ENCODE measurements at regions not wholly inside any gene's neighbourhood (a gene's known extent, or its start where the extent isn't known, plus 50 kb on each side); places are given as distances from the start of the nearest gene placed in this dataset.

- WGBS, 2 donors = 77 to 78% methylated on average over 5 of the region's 5 CpGs
- Histone ChIP-seq H3K9me3 (no peaks in the 10 kb centered on the region), H3K4me1 (no peaks in the 10 kb centered on the region), H3K27ac (no peak overlapping the region), H3K4me3 (replicated peaks in 1 of 3) (no peak overlapping the region), H3K36me3 (no peaks in the 10 kb centered on the region), H3K27me3 (no peaks in the 10 kb centered on the region)
- no peak for DNase-seq
- TF ChIP-seq CTCF (IDR thresholded peaks at IDR 0.05) (no peak), POLR2A (IDR thresholded peaks at IDR 0.05) (no peak)
- intact Hi-C loops (cut with DNase I) = no loop called here
These were observed 1443.4 kb upstream of the TENM3 start for GRCh38 chr4:180799798-180800197.

GRCh38 chr4:180805101-180805500 lies 1438.1 kb upstream of the TENM3 start:
- DNase-seq = no peak
- no peaks in the 10 kb centered on the region for H3K4me1 ChIP-seq
- H3K27me3 ChIP-seq = no peaks in the 10 kb centered on the region
- H3K4me3 ChIP-seq (replicated peaks in 1 of 3) = no peak overlapping the region
- TF ChIP-seq POLR2A (IDR thresholded peaks at IDR 0.05) (no peak), CTCF (IDR thresholded peaks at IDR 0.05) (no peak)
- 85 to 89% methylated on average over 4 of the region's 4 CpGs for WGBS, 2 donors
- intact Hi-C loops (cut with DNase I) = no loop called here
- no peak overlapping the region for H3K27ac ChIP-seq
- H3K36me3 ChIP-seq = no peaks in the 10 kb centered on the region
- no peaks in the 10 kb centered on the region for H3K9me3 ChIP-seq

- Histone ChIP-seq H3K4me3 (replicated peaks in 1 of 3) (no peak overlapping the region), H3K9me3 (no peaks in the 10 kb centered on the region), H3K36me3 (no peaks in the 10 kb centered on the region), H3K27ac (no peak overlapping the region), H3K27me3 (no peaks in the 10 kb centered on the region), H3K4me1 (no peaks in the 10 kb centered on the region)
- intact Hi-C loops (cut with DNase I) = no loop called here
- 75 to 83% methylated on average over 2 of the region's 2 CpGs for WGBS, 2 donors
- DNase-seq = no peak
- TF ChIP-seq CTCF (IDR thresholded peaks at IDR 0.05) (no peak), POLR2A (IDR thresholded peaks at IDR 0.05) (no peak)
These were observed 1434.3 kb upstream of the TENM3 start for GRCh38 chr4:180808862-180809261.

- TF ChIP-seq POLR2A (IDR thresholded peaks at IDR 0.05) = no peak
- no peak for TF ChIP-seq CTCF (IDR thresholded peaks at IDR 0.05)
- 81 to 82% methylated on average over 4 of the region's 4 CpGs for WGBS, 2 donors
- H3K9me3 ChIP-seq = no peaks in the 10 kb centered on the region
- intact Hi-C loops (cut with DNase I) = no loop called here
- H3K4me3 ChIP-seq (replicated peaks in 1 of 3) = no peak overlapping the region
- H3K27me3 ChIP-seq = no peaks in the 10 kb centered on the region
- H3K27ac ChIP-seq = no peak overlapping the region
- no peaks in the 10 kb centered on the region for H3K36me3 ChIP-seq
- DNase-seq = no peak
- no peaks in the 10 kb centered on the region for H3K4me1 ChIP-seq
These were observed 1433.8 kb upstream of the TENM3 start for GRCh38 chr4:180809439-180809838.

GRCh38 chr4:180810581-180810980 lies 1432.6 kb upstream of the TENM3 start:
- H3K4me1 ChIP-seq = no peaks in the 10 kb centered on the region
- no peak for DNase-seq
- TF ChIP-seq POLR2A (IDR thresholded peaks at IDR 0.05) (no peak), CTCF (IDR thresholded peaks at IDR 0.05) (no peak)
- no peaks in the 10 kb centered on the region for H3K36me3 ChIP-seq
- no peaks in the 10 kb centered on the region for H3K9me3 ChIP-seq
- H3K27ac ChIP-seq = no peak overlapping the region
- WGBS, 2 donors = 81 to 82% methylated on average over 1 of the region's 1 CpG
- intact Hi-C loops (cut with DNase I) = no loop called here
- H3K4me3 ChIP-seq (replicated peaks in 1 of 3) = no peak overlapping the region
- H3K27me3 ChIP-seq = no peaks in the 10 kb centered on the region
